Panc1 (cell line): ENCODE measurements at regions not wholly inside any gene's neighbourhood (a gene's known extent, or its start where the extent isn't known, plus 50 kb on each side); places are given as distances from the start of the nearest gene placed in this dataset.

Experiments used
- ATAC-seq: fragments of 200-7000 bp; cut with Tn5 transposase; 2 replicates; pipeline ENCODE4 v1.9.1; 2020; ENCODE audit warnings: mild to moderate bottlenecking, moderate library complexity
- BruUV-seq: library from RNA; stranded (reverse); fragments of 400-500 nt; replicated peaks from 2 replicates; lab custom pipeline; 2021; lab: Mats Ljungman, UMichigan
- CTCF ChIA-PET: fragments of 300-600 bp; sonication (Branson Sonifier 250); formaldehyde crosslinking; loops from one replicate; lab custom pipeline; 2022; ENCODE audit warnings: antibody characterized with exemption; lab: Charles Lee
- POLR2A ChIA-PET: fragments of 300-600 bp; sonication (Branson Sonifier 250); formaldehyde crosslinking; loops from one replicate; lab custom pipeline; 2022; ENCODE audit warnings: antibody characterized with exemption; lab: Charles Lee
- DNase-seq: peaks from one replicate; pipeline ENCODE4 v3.0.0-alpha.2; 2010; ENCODE audit warnings: low read depth, low spot score
- H3K27ac ChIP-seq: 2 replicates; pipeline ENCODE4 v1.5.1; 2011; ENCODE audit warnings: mild to moderate bottlenecking, low read length, inconsistent platforms
- H3K27me3 ChIP-seq: fragments of 200-500 bp; sonication (Bioruptor generic); 2 replicates; pipeline ENCODE4 v1.6.0; 2014; ENCODE audit warnings: low read length, inconsistent platforms; ENCODE audit not compliant: control insufficient read depth, insufficient read depth
- H3K36me3 ChIP-seq: fragments of 200-500 bp; sonication (Bioruptor generic); 2 replicates; pipeline ENCODE4 v1.5.1; 2014; ENCODE audit warnings: inconsistent platforms, mild to moderate bottlenecking, low read length, moderate library complexity; ENCODE audit not compliant: control insufficient read depth, insufficient read depth
- H3K4me1 ChIP-seq: 2 replicates; pipeline ENCODE4 v1.5.1; 2011; ENCODE audit warnings: inconsistent platforms, mild to moderate bottlenecking, low read length, moderate library complexity; ENCODE audit not compliant: control insufficient read depth, insufficient read depth
- H3K4me3 ChIP-seq, 2 experiments: 2 replicates each; pipeline ENCODE4 v1.5.1; 2011 to 2012; ENCODE audit warnings: low read depth in 2 of 2, low read length in 2 of 2, mild to moderate bottlenecking in 2 of 2, inconsistent platforms in 1 of 2, moderate library complexity in 1 of 2
- H3K9me3 ChIP-seq: fragments of 200-500 bp; sonication (Bioruptor generic); 2 replicates; pipeline ENCODE4 v1.5.1; 2014; ENCODE audit warnings: low read depth, mild to moderate bottlenecking, inconsistent platforms, low read length, moderate library complexity; ENCODE audit not compliant: control insufficient read depth, insufficient read depth
- POLR2AphosphoS5 ChIP-seq: IDR thresholded peaks from 2 replicates; pipeline ENCODE4 v1.6.1; 2012; ENCODE audit warnings: mild to moderate bottlenecking, low read depth, low read length, moderate library complexity
- REST ChIP-seq, 2 experiments: IDR thresholded peaks; 2 replicates each; pipeline ENCODE4 v1.6.1; 2011 to 2012; ENCODE audit warnings: low read depth in 2 of 2, control low read depth in 1 of 2, low read length in 1 of 2, mild to moderate bottlenecking in 1 of 2, moderate library complexity in 1 of 2; ENCODE audit not compliant: insufficient read depth in 1 of 2
- TCF7L2 ChIP-seq: IDR thresholded peaks from 2 replicates; pipeline ENCODE4 v1.6.1; 2011; ENCODE audit warnings: mild to moderate bottlenecking, low read depth, low read length, inconsistent platforms
- in situ Hi-C: cut with HindIII; loops from 2 replicates; pipeline ENCODE4 v1.10.0; 2016; ENCODE audit warnings: low sequenced_read_pairs, low pct_unique_long_range_greater_than_20kb
- intact Hi-C: fragments of 100-400 bp; cut with micrococcal nuclease; formaldehyde crosslinking; loops from one replicate; pipeline ENCODE4 v1.10.0; 2022; ENCODE audit not compliant: unreplicated experiment
- TF ChIP-seq, protein P1 (sequence below): fragments of 450-650 bp; IDR thresholded peaks from 2 replicates; pipeline ENCODE4 v1.5.1; 2017; ENCODE audit warnings: mild to moderate bottlenecking

GRCh38 chr7:123285076-123285700, 85.4 kb upstream of the SLC13A1 start:
- Histone ChIP-seq H3K27ac (no peak overlapping the region), H3K4me1 (no peaks in the 10 kb centered on the region), H3K27me3 (no peaks in the 10 kb centered on the region), H3K9me3 (no peaks in the 10 kb centered on the region), H3K4me3 (no peak overlapping the region), H3K36me3 (no peaks in the 10 kb centered on the region)
- intact Hi-C loops (no loop called here), in situ Hi-C loops (no loop called here)
- DNase-seq (no peak), ATAC-seq (no peak)
- CTCF ChIA-PET: no interaction called here
- TF ChIP-seq POLR2AphosphoS5 (no peak), TCF7L2 (no peak)
- TF ChIP-seq, protein P1, sequence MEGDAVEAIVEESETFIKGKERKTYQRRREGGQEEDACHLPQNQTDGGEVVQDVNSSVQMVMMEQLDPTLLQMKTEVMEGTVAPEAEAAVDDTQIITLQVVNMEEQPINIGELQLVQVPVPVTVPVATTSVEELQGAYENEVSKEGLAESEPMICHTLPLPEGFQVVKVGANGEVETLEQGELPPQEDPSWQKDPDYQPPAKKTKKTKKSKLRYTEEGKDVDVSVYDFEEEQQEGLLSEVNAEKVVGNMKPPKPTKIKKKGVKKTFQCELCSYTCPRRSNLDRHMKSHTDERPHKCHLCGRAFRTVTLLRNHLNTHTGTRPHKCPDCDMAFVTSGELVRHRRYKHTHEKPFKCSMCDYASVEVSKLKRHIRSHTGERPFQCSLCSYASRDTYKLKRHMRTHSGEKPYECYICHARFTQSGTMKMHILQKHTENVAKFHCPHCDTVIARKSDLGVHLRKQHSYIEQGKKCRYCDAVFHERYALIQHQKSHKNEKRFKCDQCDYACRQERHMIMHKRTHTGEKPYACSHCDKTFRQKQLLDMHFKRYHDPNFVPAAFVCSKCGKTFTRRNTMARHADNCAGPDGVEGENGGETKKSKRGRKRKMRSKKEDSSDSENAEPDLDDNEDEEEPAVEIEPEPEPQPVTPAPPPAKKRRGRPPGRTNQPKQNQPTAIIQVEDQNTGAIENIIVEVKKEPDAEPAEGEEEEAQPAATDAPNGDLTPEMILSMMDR: 0 out of 2 replicates have a peak, but pooled peaks have one; percentile 7
- BruUV-seq: no TSS peak
- POLR2A ChIA-PET: no interaction called here

DNA sequence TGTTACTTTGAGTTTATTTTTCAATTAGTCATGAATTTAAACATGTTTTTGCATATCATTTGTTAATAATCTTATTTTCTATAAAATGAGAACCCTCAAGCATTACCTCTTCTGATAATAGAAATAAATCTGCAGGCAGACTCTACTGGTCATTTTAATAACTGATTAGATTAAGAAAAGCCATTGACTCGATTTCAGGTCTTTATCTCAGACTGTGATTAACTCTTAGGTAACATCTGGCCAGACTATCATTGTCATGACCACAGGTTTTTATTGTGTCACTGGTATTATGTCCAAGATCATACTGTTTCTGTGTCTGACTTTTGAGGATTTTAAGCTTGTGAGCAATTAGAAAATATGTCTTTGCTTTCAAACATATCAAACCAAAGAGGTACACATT, 83.6 kb upstream of the SLC13A1 start:
- Histone ChIP-seq H3K9me3 (no peaks in the 10 kb centered on the region), H3K4me3 (no peak overlapping the region), H3K27me3 (no peaks in the 10 kb centered on the region), H3K4me1 (no peaks in the 10 kb centered on the region), H3K27ac (no peak overlapping the region), H3K36me3 (no peaks in the 10 kb centered on the region)
- ATAC-seq (no peak), DNase-seq (no peak)
- BruUV-seq: no TSS peak
- POLR2A ChIA-PET: no interaction called here
- TF ChIP-seq REST (IDR thresholded peaks at IDR 0.05; ENCODE audit: insufficient read depth in 1 of 2, low read depth in 2 of 2, low read length in 1 of 2) (no peak), TCF7L2 (no peak), POLR2AphosphoS5 (no peak)
- TF ChIP-seq, protein P1: no peak
- in situ Hi-C loops (no loop called here), intact Hi-C loops (no loop called here)
- CTCF ChIA-PET: interaction anchor here (0.7 kb wide), 1 partner anchor 524 kb away, joined by 3 read pairs; no protein-coding TSS in a partner anchor
